GM12892 (cell line): ENCODE measurements at regions not wholly inside any gene's neighbourhood (a gene's known extent, or its start where the extent isn't known, plus 50 kb on each side); places are given as distances from the start of the nearest gene placed in this dataset.

Experiments used
- DNase-seq: peaks from one replicate; pipeline ENCODE4 v3.0.0; 2011; ENCODE audit not compliant: insufficient read length
- FAIRE-seq: peaks from 2 replicates; lab custom pipeline; 2011; peaks lifted over from hg19 to GRCh38; lab: Jason Lieb, UNC
- POLR2A ChIP-seq: IDR thresholded peaks from 2 replicates; pipeline ENCODE4 v1.6.1; 2011; ENCODE audit warnings: low read depth, low read length, control low read depth
- POLR2AphosphoS5 ChIP-seq: IDR thresholded peaks from 2 replicates; pipeline ENCODE4 v1.6.1; 2011; ENCODE audit warnings: low read depth, low read length, control low read depth
- TAF1 ChIP-seq: IDR thresholded peaks from 2 replicates; pipeline ENCODE4 v1.6.1; 2011; ENCODE audit warnings: low read depth, mild to moderate bottlenecking, control low read depth, low read length, borderline replicate concordance

GRCh38 chr17:33583518-33584417 lies 290.7 kb upstream of the ASIC2 start:
- FAIRE-seq (no peak), DNase-seq (no peak)
- no peak for TF ChIP-seq TAF1
- TF ChIP-seq POLR2AphosphoS5: no peak
- no peak for TF ChIP-seq POLR2A

- TF ChIP-seq POLR2A (no peak), POLR2AphosphoS5 (no peak), TAF1 (no peak)
- FAIRE-seq: no peak
- no peak for DNase-seq
Observed at GRCh38 chr17:33593991-33594390, 300.9 kb upstream of the ASIC2 start.

GRCh38 chr17:33595828-33596227 lies 302.7 kb upstream of the ASIC2 start:
- TF ChIP-seq TAF1: no peak
- TF ChIP-seq POLR2AphosphoS5: no peak
- TF ChIP-seq POLR2A: no peak
- FAIRE-seq (no peak), DNase-seq (no peak)

DNA sequence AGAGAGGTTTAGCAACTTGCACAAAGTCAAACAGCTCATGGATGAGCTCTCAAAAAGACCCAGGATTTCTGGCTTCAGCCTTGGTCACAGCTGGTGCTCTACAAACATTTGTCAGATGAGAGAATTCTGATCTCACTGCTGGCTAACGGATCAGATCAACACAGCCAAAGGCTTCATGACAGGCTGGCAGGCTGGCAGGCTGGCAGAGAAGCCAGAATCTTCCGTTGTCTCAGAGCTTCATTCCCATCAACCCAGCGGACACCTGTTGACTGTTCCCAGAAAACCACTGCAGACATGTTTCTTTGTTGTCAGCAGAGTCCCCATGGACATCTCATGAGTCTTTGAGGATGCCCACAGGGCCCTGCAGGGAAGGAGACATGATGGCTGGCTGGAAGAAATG lies 303.8 kb upstream of the ASIC2 start:
- FAIRE-seq (no peak), DNase-seq (no peak)
- TF ChIP-seq TAF1 (no peak), POLR2A (no peak), POLR2AphosphoS5 (no peak)

GRCh38 chr17:33598797-33599196 lies 305.7 kb upstream of the ASIC2 start:
- FAIRE-seq: no peak
- no peak for DNase-seq
- TF ChIP-seq TAF1 (no peak), POLR2AphosphoS5 (no peak), POLR2A (no peak)

DNA sequence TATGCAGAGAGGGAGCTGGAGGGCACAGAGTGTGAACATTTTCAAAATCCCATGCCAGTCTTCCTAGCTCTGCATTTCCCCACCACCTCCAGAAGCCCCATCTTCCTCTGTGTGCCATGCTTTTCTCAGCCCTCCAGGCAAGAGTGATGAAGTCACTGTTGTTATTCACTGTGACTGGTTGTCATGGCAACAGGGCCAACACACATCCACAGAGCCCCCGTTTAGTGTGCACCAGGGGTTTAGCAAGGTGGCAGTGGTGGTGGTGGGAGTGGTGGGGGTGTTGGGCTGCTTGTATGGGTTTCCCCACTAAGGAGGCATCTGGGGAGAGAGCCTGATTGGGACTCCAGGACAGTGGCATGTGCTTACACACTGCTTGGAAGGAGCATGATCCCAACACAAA lies 309.9 kb upstream of the ASIC2 start:
- FAIRE-seq (no peak), DNase-seq (no peak)
- TF ChIP-seq POLR2AphosphoS5: no peak
- TF ChIP-seq POLR2A: no peak
- TF ChIP-seq TAF1: no peak

- peak; percentile 21 for FAIRE-seq
- TF ChIP-seq POLR2A (no peak), TAF1 (no peak), POLR2AphosphoS5 (no peak)
- no peak for DNase-seq
Observed at GRCh38 chr17:33603789-33604188, 310.7 kb upstream of the ASIC2 start.

DNA sequence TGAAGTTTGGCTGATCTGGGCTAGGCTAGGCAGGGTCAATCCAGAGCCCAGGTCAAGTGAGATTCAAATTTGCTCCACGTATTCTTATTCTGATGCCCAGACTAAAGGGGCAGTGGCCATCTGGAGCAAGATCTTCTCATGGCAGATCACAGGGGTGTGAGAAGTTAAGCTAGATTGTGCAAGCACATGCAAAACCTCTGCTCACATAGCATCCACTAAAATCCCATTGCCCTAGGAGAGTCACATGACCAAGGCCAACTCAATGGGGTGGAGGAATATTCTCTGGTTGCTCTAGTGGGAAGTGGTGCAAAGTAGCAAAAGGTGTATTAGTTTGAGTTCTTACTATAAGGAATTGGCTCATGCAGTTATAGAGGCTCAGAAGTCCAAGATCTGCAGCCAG lies 318.4 kb upstream of the ASIC2 start:
- TF ChIP-seq POLR2A: no peak
- TF ChIP-seq TAF1: no peak
- TF ChIP-seq POLR2AphosphoS5: no peak
- FAIRE-seq (no peak), DNase-seq (no peak)

GRCh38 chr17:33615861-33616260 lies 322.8 kb upstream of the ASIC2 start:
- TF ChIP-seq POLR2A (no peak), POLR2AphosphoS5 (no peak), TAF1 (no peak)
- DNase-seq (no peak), FAIRE-seq (no peak)

GRCh38 chr17:33623841-33624240 lies 330.7 kb upstream of the ASIC2 start:
- TF ChIP-seq POLR2A (no peak), TAF1 (no peak), POLR2AphosphoS5 (no peak)
- FAIRE-seq (no peak), DNase-seq (no peak)

- no peak for DNase-seq
- TF ChIP-seq TAF1 (no peak), POLR2A (no peak), POLR2AphosphoS5 (no peak)
- FAIRE-seq: no peak
Observed at GRCh38 chr17:33628500-33629346, 335.6 kb upstream of the ASIC2 start.
